ENCODE measurements at regions not wholly inside any gene's neighbourhood (a gene's known extent, or its start where the extent isn't known, plus 50 kb on each side); places are given as distances from the start of the nearest gene placed in this dataset.

DNA sequence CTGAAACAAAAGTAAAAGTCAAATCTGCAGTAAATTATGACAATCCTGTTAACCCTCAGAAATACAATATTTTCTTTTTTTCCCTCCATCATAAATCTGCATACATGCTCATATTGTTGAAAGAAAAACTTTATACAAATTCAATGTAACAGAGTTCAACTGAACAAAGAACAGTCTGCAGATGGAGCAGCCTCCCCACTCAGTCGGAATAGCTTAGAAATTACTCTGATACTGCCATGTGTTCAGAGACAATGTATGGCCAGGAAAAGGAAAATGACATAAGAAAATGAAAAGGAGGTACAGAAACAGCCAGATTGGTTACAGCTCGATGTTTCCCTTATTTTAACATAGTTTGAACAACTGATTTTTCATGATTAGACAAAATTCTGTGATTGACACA lies 651.9 kb upstream of the COBL start:
- no peak overlapping the region for H2BK20ac ChIP-seq (ENCODE audit: low read length)
- TF ChIP-seq YY1 (IDR thresholded peaks at IDR 0.05; ENCODE audit: low read depth, low read length) (no peak), TAF1 (IDR thresholded peaks at IDR 0.05; ENCODE audit: low read depth, low read length) (no peak), KDM5A (IDR thresholded peaks at IDR 0.05; ENCODE audit: low read length) (no peak), EZH2 (IDR thresholded peaks at IDR 0.05; ENCODE audit: low read depth, low read length, severe bottlenecking) (no peak), ASH2L (IDR thresholded peaks at IDR 0.05; ENCODE audit: low read length) (no peak), CTCF (IDR thresholded peaks at IDR 0.05; ENCODE audit: control extremely low read depth in 1 of 3, insufficient read depth in 1 of 3, low read depth in 1 of 3, low read length in 3 of 3) (no peak)
- H3K56ac ChIP-seq (replicated peaks; ENCODE audit: insufficient read length, low read depth, low read length), result no peak overlapping the region
- no peak for DNase-seq (ENCODE audit: low read depth in 1 of 2, low spot score in 2 of 2)
- no peak overlapping the region for H3K4me3 ChIP-seq (ENCODE audit: extremely low read depth in 1 of 4, insufficient read depth in 2 of 4, low read depth in 3 of 4, low read length in 4 of 4)
- no peak overlapping the region for H2AFZ ChIP-seq (ENCODE audit: low read length)
- H2BK5ac ChIP-seq (ENCODE audit: low read depth, low read length), result no peak overlapping the region
- H3K27ac ChIP-seq (ENCODE audit: low read depth, low read length), result no peak overlapping the region
- H3K4ac ChIP-seq (replicated peaks; ENCODE audit: insufficient read length, low read depth, low read length), result no peak overlapping the region
- H3K23me2 ChIP-seq (ENCODE audit: low read depth, low read length), result no peaks in the 10 kb centered on the region
- H4K5ac ChIP-seq (ENCODE audit: insufficient read length, low read depth, low read length), result no peak overlapping the region
- no peak overlapping the region for H3K18ac ChIP-seq (ENCODE audit: extremely low read depth, low read length)
- no peak overlapping the region for H4K8ac ChIP-seq (ENCODE audit: extremely low read depth, insufficient read depth, low read length)
- no peaks in the 10 kb centered on the region for H3K9me3 ChIP-seq (ENCODE audit: insufficient read depth in 2 of 2, low read depth in 1 of 2, low read length in 1 of 2)
- peaks cover 7 to 38% (median 24%) of the 10 kb centered on the region in 4 experiments for H3K27me3 ChIP-seq (replicated peaks in 1 of 4; ENCODE audit: control insufficient read depth in 3 of 4, extremely low read depth in 1 of 4, insufficient read depth in 3 of 4, low read length in 3 of 4)
- no peak overlapping the region for H3K23ac ChIP-seq (ENCODE audit: insufficient read length)
- H3K9ac ChIP-seq (replicated peaks in 1 of 4; ENCODE audit: extremely low read depth in 1 of 4, low read depth in 3 of 4, low read length in 3 of 4), result no peak overlapping the region
- POLR2A ChIA-PET (ENCODE audit: partially characterized antibody), result no interaction called here
- no peak overlapping the region for H3K4me2 ChIP-seq (ENCODE audit: insufficient read depth in 1 of 2, low read depth in 2 of 2, low read length in 2 of 2)
- no peaks in the 10 kb centered on the region for H4K20me1 ChIP-seq (replicated peaks in 1 of 2; ENCODE audit: control insufficient read depth in 1 of 2, insufficient read depth in 2 of 2, low read length in 2 of 2)
- H3K14ac ChIP-seq (ENCODE audit: insufficient read length), result no peak overlapping the region
- H3K4me1 ChIP-seq (replicated peaks in 1 of 4; ENCODE audit: control insufficient read depth in 3 of 4, insufficient read depth in 4 of 4, low read length in 3 of 4), result no peaks in the 10 kb centered on the region
- no peaks in the 10 kb centered on the region for H3K36me3 ChIP-seq (ENCODE audit: control insufficient read depth in 2 of 4, insufficient read depth in 4 of 4, low read length in 3 of 4)
- H2AK5ac ChIP-seq (ENCODE audit: low read depth, low read length), result no peak overlapping the region
- H3K79me2 ChIP-seq (ENCODE audit: control insufficient read depth in 1 of 2, insufficient read depth in 2 of 2, low read length in 2 of 2), result no peaks in the 10 kb centered on the region
- H3K79me1 ChIP-seq (ENCODE audit: low read depth, low read length), result no peaks in the 10 kb centered on the region
- CTCF ChIA-PET (ENCODE audit: partially characterized antibody), result interaction anchor here (1.0 kb wide), 1 partner anchor 17 kb away, joined by 3 read pairs; no protein-coding TSS in a partner anchor
- no peak overlapping the region for H2BK12ac ChIP-seq (ENCODE audit: low read depth, low read length)
- no peak overlapping the region for H2BK120ac ChIP-seq (replicated peaks; ENCODE audit: low read depth, low read length)
- no peak for FAIRE-seq
- no peak overlapping the region for H4K91ac ChIP-seq (replicated peaks; ENCODE audit: insufficient read length, low read length)
- 90% methylated on average over 2 of the region's 2 CpGs; no CpG with 5 or more reads in 1 of the 2 experiments for WGBS, 2 experiments (ENCODE audit: extremely low coverage in 1 of 2, insufficient coverage in 1 of 2, insufficient read length in 1 of 2, insufficient replicate concordance in 2 of 2, low coverage in 1 of 2, low lambda C conversion rate in 2 of 2, missing lambda C conversion rate in 1 of 2)
- H2BK15ac ChIP-seq (ENCODE audit: low read length), result no peak overlapping the region

Measured in H1 (cell line).